ENCODE measurements at regions not wholly inside any gene's neighbourhood (a gene's known extent, or its start where the extent isn't known, plus 50 kb on each side); places are given as distances from the start of the nearest gene placed in this dataset.

- CTCF ChIA-PET = interaction anchor here (0.6 to 1.9 kb wide), 6 partner anchors 19 to 228 kb away, joined by 3 to 8 read pairs (median 4); no protein-coding TSS in a partner anchor
- H3K4me1 Mint-ChIP-seq = peaks cover 10% of the 10 kb centered on the region; the same call in 1 of the 2 replicates
- H3K27ac Mint-ChIP-seq = no peak overlapping the region
- ATAC-seq (no peak), DNase-seq (ENCODE audit: low spot score) (no peak)
- no peak overlapping the region for H3K4me3 Mint-ChIP-seq
- TF ChIP-seq ATF2 (CRISPR knock-in tag; IDR thresholded peaks at IDR 0.05; ENCODE audit: borderline replicate concordance, low read depth) (no peak), CTCF (IDR thresholded peaks at IDR 0.05) (no peak), ZNF416 (CRISPR knock-in tag; IDR thresholded peaks at IDR 0.05) (no peak), CBFB (CRISPR knock-in tag; IDR thresholded peaks at IDR 0.05; ENCODE audit: low read depth) (no peak), NR3C1 (CRISPR knock-in tag; conservative IDR thresholded peaks at IDR 0.05; ENCODE audit: low read depth) (no peak), ATF3 (CRISPR knock-in tag; conservative IDR thresholded peaks at IDR 0.05) (no peak), HMGXB4 (CRISPR knock-in tag; IDR thresholded peaks at IDR 0.05) (no peak), FOXP1 (CRISPR knock-in tag; IDR thresholded peaks at IDR 0.05; ENCODE audit: borderline replicate concordance) (no peak), FOXK1 (CRISPR knock-in tag; IDR thresholded peaks at IDR 0.05) (no peak), E2F1 (CRISPR knock-in tag; IDR thresholded peaks at IDR 0.05) (no peak), IRF2 (CRISPR knock-in tag; IDR thresholded peaks at IDR 0.05; ENCODE audit: borderline replicate concordance, low read depth) (no peak), PRRX2 (CRISPR knock-in tag; IDR thresholded peaks at IDR 0.05) (no peak), CREB1 (CRISPR knock-in tag; IDR thresholded peaks at IDR 0.05) (no peak), STAT6 (CRISPR knock-in tag; conservative IDR thresholded peaks at IDR 0.05; ENCODE audit: low read depth) (no peak)
- H3K27me3 Mint-ChIP-seq (ENCODE audit: low read depth) = no peaks in the 10 kb centered on the region
- H3K36me3 Mint-ChIP-seq = no peaks in the 10 kb centered on the region
- no peaks in the 10 kb centered on the region for H3K9me3 Mint-ChIP-seq
- POLR2A ChIA-PET = no interaction called here
Measured at GRCh38 chr15:38667890-38668850, 103.6 kb upstream of the RASGRP1 start.
